Natural killer cell (primary cell): ENCODE measurements at regions not wholly inside any gene's neighbourhood (a gene's known extent, or its start where the extent isn't known, plus 50 kb on each side); places are given as distances from the start of the nearest gene placed in this dataset.
"Not testable (repeated sequence)": the region's sequence is repeated elsewhere in the genome, so short reads cannot be mapped to it uniquely, and the experiment has no call there.

Experiments
- ATAC-seq, 3 donors: fragments of 150-1000 bp in 2 of 3; fragments of 200-7000 bp in 1 of 3; cut with Tn5 transposase; 1 replicate in 1 of 3; 2 replicates in 2 of 3; pipeline ENCODE4 v1.10.0; 2021; ENCODE audit warnings: mild to moderate bottlenecking in 2 of 3, moderate library complexity in 2 of 3
- DNase-seq, 2 donors: peaks; one replicate each; pipeline versions ENCODE4 v3.0.0 to v3.0.0-alpha.2; 2013 to 2021; ENCODE audit warnings: mixed read lengths in 1 of 2
- H3K27ac ChIP-seq: one replicate; pipeline ENCODE4 v1.5.1; 2013; ENCODE audit warnings: mild to moderate bottlenecking, low read length
- H3K27me3 ChIP-seq: one replicate; pipeline ENCODE4 v1.6.1; 2013; ENCODE audit warnings: low read length; ENCODE audit not compliant: control insufficient read depth, insufficient read depth
- H3K36me3 ChIP-seq: one replicate; pipeline ENCODE4 v1.6.1; 2013; ENCODE audit warnings: low read length; ENCODE audit not compliant: control insufficient read depth, insufficient read depth
- H3K4me1 ChIP-seq: one replicate; pipeline ENCODE4 v1.6.1; 2013; ENCODE audit warnings: low read length; ENCODE audit not compliant: control insufficient read depth, insufficient read depth
- H3K4me3 ChIP-seq: one replicate; pipeline ENCODE4 v1.5.1; 2013; ENCODE audit warnings: low read length
- H3K9me3 ChIP-seq: one replicate; pipeline ENCODE4 v1.6.1; 2013; ENCODE audit warnings: low read length; ENCODE audit not compliant: control insufficient read depth, insufficient read depth
- H3K27ac Mint-ChIP-seq, 2 donors: one replicate each; pipeline ENCODE4 v1.8.0; 2022; ENCODE audit warnings: mild to moderate bottlenecking in 2 of 2, mixed read lengths in 2 of 2, moderate library complexity in 1 of 2
- H3K27me3 Mint-ChIP-seq, 2 donors: one replicate each; pipeline ENCODE4 v1.8.0; 2022; ENCODE audit warnings: low read depth in 2 of 2, mixed read lengths in 2 of 2
- H3K36me3 Mint-ChIP-seq: one replicate; pipeline ENCODE4 v1.8.0; 2022; ENCODE audit warnings: mixed read lengths
- H3K4me1 Mint-ChIP-seq, 2 donors: one replicate each; pipeline ENCODE4 v1.8.0; 2022; ENCODE audit warnings: mixed read lengths in 2 of 2
- H3K4me3 Mint-ChIP-seq: one replicate; pipeline ENCODE4 v1.8.0; 2022; ENCODE audit warnings: mild to moderate bottlenecking, moderate library complexity, mixed read lengths
- H3K9me3 Mint-ChIP-seq, 2 donors: one replicate each; pipeline ENCODE4 v1.8.0; 2022; ENCODE audit warnings: mixed read lengths in 2 of 2
- WGBS: methylation state at CpG from one replicate; pipeline ENCODE4 v1.1.7; 2013; ENCODE audit warnings: missing lambda C conversion rate; ENCODE audit not compliant: insufficient coverage; 5-methylcytosine and 5-hydroxymethylcytosine counted together
- intact Hi-C: fragments of 100-400 bp; cut with micrococcal nuclease; formaldehyde crosslinking; loops from one replicate; pipeline ENCODE4 v1.14.2; 2022
- TF ChIP-seq, protein P1 (sequence below): fragments of 200-600 bp; IDR thresholded peaks from one replicate; pipeline ENCODE4 v1.8.0; 2022; ENCODE audit warnings: antibody characterized with exemption

DNA sequence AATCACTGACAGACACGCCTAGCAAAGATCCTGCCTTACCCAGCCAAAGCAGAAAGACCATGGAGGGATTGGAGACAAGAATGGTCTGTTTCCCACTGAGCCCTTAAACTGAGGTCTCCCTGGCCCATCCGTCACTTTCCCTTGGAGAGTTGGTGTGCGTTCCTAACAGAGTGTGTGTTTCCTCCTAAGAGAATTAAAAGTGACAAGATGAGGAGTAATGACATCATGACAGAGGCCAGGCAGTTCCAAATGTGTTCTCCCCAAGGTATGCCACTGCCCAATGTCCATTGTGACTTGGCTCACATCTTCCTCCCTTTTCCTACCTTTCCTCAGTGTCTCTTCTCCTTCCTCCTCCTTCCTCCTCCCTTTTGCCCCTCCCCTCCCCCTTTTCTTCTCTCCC lies 295.7 kb downstream of the SIPA1L2 start:
- Mint-ChIP-seq H3K27ac (no peak overlapping the region), H3K9me3 (no peaks in the 10 kb centered on the region), H3K36me3 (no peaks in the 10 kb centered on the region), H3K4me3 (no peak overlapping the region), H3K4me1 (no peaks in the 10 kb centered on the region), H3K27me3 (peaks cover 18 to 38% of the 10 kb centered on the region in 2 donors)
- TF ChIP-seq, protein P1, sequence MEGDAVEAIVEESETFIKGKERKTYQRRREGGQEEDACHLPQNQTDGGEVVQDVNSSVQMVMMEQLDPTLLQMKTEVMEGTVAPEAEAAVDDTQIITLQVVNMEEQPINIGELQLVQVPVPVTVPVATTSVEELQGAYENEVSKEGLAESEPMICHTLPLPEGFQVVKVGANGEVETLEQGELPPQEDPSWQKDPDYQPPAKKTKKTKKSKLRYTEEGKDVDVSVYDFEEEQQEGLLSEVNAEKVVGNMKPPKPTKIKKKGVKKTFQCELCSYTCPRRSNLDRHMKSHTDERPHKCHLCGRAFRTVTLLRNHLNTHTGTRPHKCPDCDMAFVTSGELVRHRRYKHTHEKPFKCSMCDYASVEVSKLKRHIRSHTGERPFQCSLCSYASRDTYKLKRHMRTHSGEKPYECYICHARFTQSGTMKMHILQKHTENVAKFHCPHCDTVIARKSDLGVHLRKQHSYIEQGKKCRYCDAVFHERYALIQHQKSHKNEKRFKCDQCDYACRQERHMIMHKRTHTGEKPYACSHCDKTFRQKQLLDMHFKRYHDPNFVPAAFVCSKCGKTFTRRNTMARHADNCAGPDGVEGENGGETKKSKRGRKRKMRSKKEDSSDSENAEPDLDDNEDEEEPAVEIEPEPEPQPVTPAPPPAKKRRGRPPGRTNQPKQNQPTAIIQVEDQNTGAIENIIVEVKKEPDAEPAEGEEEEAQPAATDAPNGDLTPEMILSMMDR, result no peak
- H3K27ac ChIP-seq, result no peak overlapping the region
- no peaks in the 10 kb centered on the region for H3K27me3 ChIP-seq
- H3K4me3 ChIP-seq, result no peak overlapping the region
- DNase-seq (no peak), ATAC-seq (no peak)
- H3K4me1 ChIP-seq, result no peaks in the 10 kb centered on the region
- no peaks in the 10 kb centered on the region for H3K9me3 ChIP-seq
- 58% methylated on average over 3 of the region's 3 CpGs for WGBS
- H3K36me3 ChIP-seq, result no peaks in the 10 kb centered on the region
- intact Hi-C loops, result no loop called here

DNA sequence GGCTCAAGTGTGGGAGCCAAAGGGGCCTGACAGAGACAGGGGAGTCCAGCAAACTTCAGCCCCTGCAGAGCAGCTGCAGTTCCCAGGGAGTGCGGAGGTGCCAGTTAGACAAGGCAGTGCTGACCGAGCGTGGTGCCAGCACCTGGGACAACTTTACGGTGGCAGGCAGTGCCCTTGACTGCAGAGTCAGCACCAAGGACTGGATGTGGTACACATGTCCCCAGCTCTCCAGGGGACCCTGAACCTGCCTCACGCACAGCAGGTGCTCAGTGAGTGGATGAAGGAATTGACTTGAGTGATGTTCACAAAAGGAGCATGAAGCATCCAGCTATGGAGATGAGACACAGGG lies 296.5 kb downstream of the SIPA1L2 start:
- Mint-ChIP-seq H3K4me1 (no peaks in the 10 kb centered on the region), H3K27ac (no peak overlapping the region), H3K36me3 (no peaks in the 10 kb centered on the region), H3K27me3 (peaks cover 15 to 38% of the 10 kb centered on the region in 2 donors), H3K4me3 (no peak overlapping the region), H3K9me3 (no peaks in the 10 kb centered on the region)
- Histone ChIP-seq H3K4me3 (no peak overlapping the region), H3K4me1 (no peaks in the 10 kb centered on the region), H3K27me3 (no peaks in the 10 kb centered on the region), H3K9me3 (no peaks in the 10 kb centered on the region), H3K36me3 (no peaks in the 10 kb centered on the region), H3K27ac (no peak overlapping the region)
- ATAC-seq, result no peak
- WGBS, result 95% methylated on average over 5 of the region's 5 CpGs
- TF ChIP-seq, protein P1, result no peak
- intact Hi-C loops, result no loop called here
- DNase-seq, result no peak

DNA sequence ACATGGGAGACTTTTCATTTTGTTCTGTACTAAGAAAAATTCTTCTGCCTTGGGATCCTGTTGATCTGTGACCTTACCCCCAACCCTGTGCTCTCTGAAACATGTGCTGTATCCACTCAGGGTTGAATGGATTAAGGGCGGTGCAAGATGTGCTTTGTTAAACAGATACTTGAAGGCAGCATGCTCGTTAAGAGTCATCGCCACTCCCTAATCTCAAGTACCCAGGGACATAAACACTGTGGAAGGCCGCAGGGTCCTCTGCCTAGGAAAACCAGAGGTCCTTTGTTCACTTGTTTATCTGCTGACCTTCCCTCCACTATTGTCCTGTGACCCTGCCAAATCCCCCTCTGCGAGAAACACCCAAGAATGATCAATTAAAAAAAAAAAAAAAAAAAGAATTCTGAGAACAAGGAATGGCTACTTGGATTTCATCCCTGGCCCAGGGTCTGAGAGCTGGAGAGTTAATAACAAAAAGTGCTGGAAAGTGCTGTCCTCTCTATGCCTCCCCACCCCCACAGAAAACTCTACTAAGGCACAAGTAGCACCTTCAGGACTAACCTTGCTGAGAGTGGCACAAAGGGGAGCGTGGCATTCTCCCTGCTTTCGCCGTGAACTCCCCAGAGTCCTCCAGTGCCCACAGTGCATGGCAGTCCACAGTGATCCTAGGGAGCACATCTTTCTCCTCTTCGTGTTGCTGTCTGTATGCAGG lies 297.1 kb downstream of the SIPA1L2 start:
- H3K27ac ChIP-seq, H3K4me3 Mint-ChIP-seq, DNase-seq, intact Hi-C loops, H3K9me3 Mint-ChIP-seq, H3K4me1 Mint-ChIP-seq, H3K4me1 ChIP-seq, H3K4me3 ChIP-seq, H3K27ac Mint-ChIP-seq, H3K36me3 ChIP-seq, H3K36me3 Mint-ChIP-seq, H3K27me3 ChIP-seq, H3K9me3 ChIP-seq: not testable (repeated sequence)
- ATAC-seq, result peak in 1 of 3 donors; percentile 39
- peaks cover 13 to 33% of the 10 kb centered on the region in 2 donors for H3K27me3 Mint-ChIP-seq
- WGBS, result 87% methylated on average over 7 of the region's 9 CpGs

DNA sequence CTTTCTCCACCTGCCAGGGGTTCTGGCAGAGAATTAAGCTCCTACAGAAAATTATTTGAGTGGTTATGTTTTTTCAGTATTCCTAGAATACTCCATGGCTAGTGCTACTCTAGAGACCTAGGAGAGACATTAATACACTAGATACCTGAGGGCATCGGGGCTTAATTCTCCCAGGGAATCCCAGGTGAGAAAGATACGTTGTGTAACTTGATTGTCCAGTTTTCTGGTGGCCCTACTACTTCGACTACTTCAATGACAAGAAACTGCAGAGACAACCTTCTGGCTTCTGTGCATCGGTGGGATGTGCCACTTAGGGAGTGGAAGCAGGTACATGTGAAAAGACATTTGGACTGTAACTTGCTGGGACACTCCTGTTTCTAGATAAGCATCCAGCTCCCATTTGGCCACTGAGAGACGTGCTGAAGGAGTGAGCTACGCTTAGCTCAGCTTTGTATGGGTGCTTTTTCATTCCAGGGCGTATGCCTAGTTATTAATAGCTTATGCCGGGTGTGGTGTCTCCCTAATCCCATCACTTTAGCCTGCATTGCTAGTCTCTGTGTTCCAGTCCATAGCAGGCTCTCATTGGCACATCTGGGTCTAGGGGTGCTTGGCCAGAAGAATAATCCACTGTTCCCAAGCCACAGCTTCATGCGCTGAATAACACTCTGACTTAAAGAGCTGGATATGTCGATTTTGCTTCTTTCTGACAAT lies 300.7 kb downstream of the SIPA1L2 start:
- no peak overlapping the region for H3K27ac ChIP-seq
- H3K9me3 ChIP-seq, result no peaks in the 10 kb centered on the region
- peaks cover 7 to 11% of the 10 kb centered on the region in 2 donors for H3K27me3 Mint-ChIP-seq
- H3K36me3 ChIP-seq, result no peaks in the 10 kb centered on the region
- H3K4me1 Mint-ChIP-seq, result no peaks in the 10 kb centered on the region
- no peaks in the 10 kb centered on the region for H3K27me3 ChIP-seq
- no peaks in the 10 kb centered on the region for H3K9me3 Mint-ChIP-seq
- no peak overlapping the region for H3K27ac Mint-ChIP-seq
- TF ChIP-seq, protein P1, result no peak
- 84% methylated on average over 10 of the region's 10 CpGs for WGBS
- no peak overlapping the region for H3K4me3 Mint-ChIP-seq
- DNase-seq (no peak), ATAC-seq (no peak)
- no peaks in the 10 kb centered on the region for H3K36me3 Mint-ChIP-seq
- intact Hi-C loops, result no loop called here
- H3K4me3 ChIP-seq, result no peak overlapping the region
- no peaks in the 10 kb centered on the region for H3K4me1 ChIP-seq
